HAP-1 (cell line): ENCODE measurements at regions not wholly inside any gene's neighbourhood (a gene's known extent, or its start where the extent isn't known, plus 50 kb on each side); places are given as distances from the start of the nearest gene placed in this dataset.
"Not testable (repeated sequence)": the region's sequence is repeated elsewhere in the genome, so short reads cannot be mapped to it uniquely, and the experiment has no call there.

Experiments used
- DNase-seq, 2 experiments: peaks; one replicate each; pipeline ENCODE4 v3.0.0-alpha.2; 2016 to 2020; ENCODE audit warnings: low spot score in 2 of 2
- H3K27me3 ChIP-seq: fragments of 250-450 bp; sonication (Bioruptor Pico); 2 replicates; pipeline ENCODE4 v1.5.1; 2020; ENCODE audit warnings: low read depth, mild to moderate bottlenecking, moderate library complexity
- H3K36me3 ChIP-seq: fragments of 250-450 bp; sonication (Bioruptor Pico); replicated peaks from 2 replicates; pipeline ENCODE4 v1.5.1; 2020; ENCODE audit warnings: mild to moderate bottlenecking
- H3K4me1 ChIP-seq: fragments of 250-450 bp; sonication (Bioruptor Pico); 2 replicates; pipeline ENCODE4 v1.5.1; 2020; ENCODE audit warnings: mild to moderate bottlenecking
- H3K4me3 ChIP-seq: fragments of 250-450 bp; sonication (Bioruptor Pico); 2 replicates; pipeline ENCODE4 v1.5.1; 2020; ENCODE audit warnings: mild to moderate bottlenecking, moderate library complexity
- H3K9me3 ChIP-seq: fragments of 250-450 bp; sonication (Bioruptor Pico); 2 replicates; pipeline ENCODE4 v1.5.1; 2020; ENCODE audit warnings: mild to moderate bottlenecking, moderate library complexity
- in situ Hi-C: fragments of 300-500 bp; cut with MboI; formaldehyde crosslinking; loops from 3 replicates; pipeline ENCODE4 v1.14.3; 2020; ENCODE audit warnings: low sequenced_read_pairs, inconsistent platforms, mixed read lengths

GRCh38 chr21:15291621-15292266 lies 226.9 kb upstream of the NRIP1 start:
- no peak for DNase-seq
- in situ Hi-C loops: no loop called here

GRCh38 chr21:15293240-15293639 lies 228.4 kb upstream of the NRIP1 start:
- in situ Hi-C loops: no loop called here
- no peaks in the 10 kb centered on the region for H3K4me1 ChIP-seq
- no peaks in the 10 kb centered on the region for H3K9me3 ChIP-seq
- no peaks in the 10 kb centered on the region for H3K36me3 ChIP-seq
- H3K27me3 ChIP-seq: no peaks in the 10 kb centered on the region
- no peak for DNase-seq
- no peak overlapping the region for H3K4me3 ChIP-seq

More at GRCh38 chr21:15291621-15292266, 226.9 kb upstream of the NRIP1 start:
- Histone ChIP-seq H3K4me3 (no peak overlapping the region), H3K36me3 (no peaks in the 10 kb centered on the region), H3K4me1 (no peaks in the 10 kb centered on the region), H3K9me3 (no peaks in the 10 kb centered on the region), H3K27me3 (no peaks in the 10 kb centered on the region)

- no peaks in the 10 kb centered on the region for H3K4me1 ChIP-seq
- no peak for DNase-seq
- in situ Hi-C loops: no loop called here
Measured at GRCh38 chr21:15295875-15296274, 231.1 kb upstream of the NRIP1 start.

GRCh38 chr21:15297824-15298223 lies 233.0 kb upstream of the NRIP1 start:
- Histone ChIP-seq H3K27me3 (no peaks in the 10 kb centered on the region), H3K36me3 (no peaks in the 10 kb centered on the region), H3K4me3 (no peak overlapping the region), H3K4me1 (no peaks in the 10 kb centered on the region), H3K9me3 (no peaks in the 10 kb centered on the region)
- in situ Hi-C loops: no loop called here
- DNase-seq: no peak

More at GRCh38 chr21:15295875-15296274, 231.1 kb upstream of the NRIP1 start:
- Histone ChIP-seq H3K27me3 (no peaks in the 10 kb centered on the region), H3K4me3 (no peak overlapping the region), H3K36me3 (no peaks in the 10 kb centered on the region), H3K9me3 (no peaks in the 10 kb centered on the region)

- in situ Hi-C loops: no loop called here
- Histone ChIP-seq H3K9me3 (no peaks in the 10 kb centered on the region), H3K4me3 (no peak overlapping the region), H3K27me3 (no peaks in the 10 kb centered on the region), H3K36me3 (no peaks in the 10 kb centered on the region), H3K4me1 (no peaks in the 10 kb centered on the region)
- no peak for DNase-seq
Measured at GRCh38 chr21:15298306-15298705, 233.5 kb upstream of the NRIP1 start.

- H3K27me3 ChIP-seq, in situ Hi-C loops, H3K36me3 ChIP-seq, H3K9me3 ChIP-seq, H3K4me3 ChIP-seq, DNase-seq, H3K4me1 ChIP-seq: not testable (repeated sequence)
Measured at GRCh38 chr21:15298755-15299154, 234.0 kb upstream of the NRIP1 start.

- H3K27me3 ChIP-seq: no peaks in the 10 kb centered on the region
- H3K4me1 ChIP-seq: no peaks in the 10 kb centered on the region
- H3K4me3 ChIP-seq: no peak overlapping the region
- no peaks in the 10 kb centered on the region for H3K9me3 ChIP-seq
- no peak for DNase-seq
- in situ Hi-C loops: no loop called here
- no peaks in the 10 kb centered on the region for H3K36me3 ChIP-seq
Measured at GRCh38 chr21:15300131-15300530, 235.3 kb upstream of the NRIP1 start.

- no peak overlapping the region for H3K4me3 ChIP-seq
- in situ Hi-C loops: no loop called here
- no peaks in the 10 kb centered on the region for H3K36me3 ChIP-seq
- no peaks in the 10 kb centered on the region for H3K27me3 ChIP-seq
- H3K9me3 ChIP-seq: no peaks in the 10 kb centered on the region
- no peak for DNase-seq
- H3K4me1 ChIP-seq: no peaks in the 10 kb centered on the region
Measured at GRCh38 chr21:15301014-15301413, 236.2 kb upstream of the NRIP1 start.

GRCh38 chr21:15301736-15302135 lies 236.9 kb upstream of the NRIP1 start:
- Histone ChIP-seq H3K4me1 (no peaks in the 10 kb centered on the region), H3K4me3 (no peak overlapping the region), H3K9me3 (no peaks in the 10 kb centered on the region), H3K27me3 (no peaks in the 10 kb centered on the region), H3K36me3 (no peaks in the 10 kb centered on the region)
- in situ Hi-C loops: no loop called here
- DNase-seq: no peak

GRCh38 chr21:15306271-15306670 lies 241.5 kb upstream of the NRIP1 start:
- Histone ChIP-seq H3K27me3 (no peaks in the 10 kb centered on the region), H3K4me3 (no peak overlapping the region), H3K4me1 (no peaks in the 10 kb centered on the region), H3K36me3 (no peaks in the 10 kb centered on the region), H3K9me3 (no peaks in the 10 kb centered on the region)
- in situ Hi-C loops: no loop called here
- no peak for DNase-seq

GRCh38 chr21:15308333-15308732 lies 243.5 kb upstream of the NRIP1 start:
- Histone ChIP-seq H3K9me3 (no peaks in the 10 kb centered on the region), H3K36me3 (no peaks in the 10 kb centered on the region), H3K4me1 (no peaks in the 10 kb centered on the region), H3K27me3 (no peaks in the 10 kb centered on the region), H3K4me3 (no peak overlapping the region)
- DNase-seq: no peak
- in situ Hi-C loops: no loop called here

- in situ Hi-C loops: no loop called here
- Histone ChIP-seq H3K4me3 (no peak overlapping the region), H3K9me3 (no peaks in the 10 kb centered on the region), H3K27me3 (no peaks in the 10 kb centered on the region), H3K36me3 (no peaks in the 10 kb centered on the region), H3K4me1 (no peaks in the 10 kb centered on the region)
- no peak for DNase-seq
Measured at GRCh38 chr21:15309022-15309590, 244.3 kb upstream of the NRIP1 start.

GRCh38 chr21:15309721-15310120 lies 244.9 kb upstream of the NRIP1 start:
- no peaks in the 10 kb centered on the region for H3K4me1 ChIP-seq
- DNase-seq: no peak
- H3K9me3 ChIP-seq: no peaks in the 10 kb centered on the region
- no peaks in the 10 kb centered on the region for H3K36me3 ChIP-seq
- H3K27me3 ChIP-seq: no peaks in the 10 kb centered on the region
- H3K4me3 ChIP-seq: no peak overlapping the region
- in situ Hi-C loops: no loop called here

GRCh38 chr21:15311510-15311909 lies 246.7 kb upstream of the NRIP1 start:
- H3K27me3 ChIP-seq: no peaks in the 10 kb centered on the region
- H3K36me3 ChIP-seq: no peaks in the 10 kb centered on the region
- no peak overlapping the region for H3K4me3 ChIP-seq
- in situ Hi-C loops: no loop called here
- H3K9me3 ChIP-seq: no peaks in the 10 kb centered on the region
- H3K4me1 ChIP-seq: no peaks in the 10 kb centered on the region
- no peak for DNase-seq

GRCh38 chr21:15317034-15317433 lies 252.2 kb upstream of the NRIP1 start:
- H3K36me3 ChIP-seq, in situ Hi-C loops, H3K9me3 ChIP-seq, DNase-seq, H3K4me3 ChIP-seq, H3K27me3 ChIP-seq, H3K4me1 ChIP-seq: not testable (repeated sequence)
